Testis (tissue), 2 donors: ENCODE measurements at regions not wholly inside any gene's neighbourhood (a gene's known extent, or its start where the extent isn't known, plus 50 kb on each side); places are given as distances from the start of the nearest gene placed in this dataset.

Experiments
- POLR2A ChIP-seq: fragments of 450-650 bp; IDR thresholded peaks from one replicate; pipeline ENCODE4 v1.6.1; 2017; ENCODE audit warnings: antibody characterized with exemption, mild to moderate bottlenecking, moderate library complexity
- TF ChIP-seq, protein P1 (sequence below), 3 experiments: fragments of 450-650 bp in 2 of 3; fragments of 200-600 bp in 1 of 3; sonication (generic) in 1 of 3; IDR thresholded peaks; one replicate each; pipeline ENCODE4 v1.5.1; 2016 to 2019; ENCODE audit warnings: antibody characterized with exemption in 3 of 3, mild to moderate bottlenecking in 2 of 3, moderate library complexity in 1 of 3

DNA sequence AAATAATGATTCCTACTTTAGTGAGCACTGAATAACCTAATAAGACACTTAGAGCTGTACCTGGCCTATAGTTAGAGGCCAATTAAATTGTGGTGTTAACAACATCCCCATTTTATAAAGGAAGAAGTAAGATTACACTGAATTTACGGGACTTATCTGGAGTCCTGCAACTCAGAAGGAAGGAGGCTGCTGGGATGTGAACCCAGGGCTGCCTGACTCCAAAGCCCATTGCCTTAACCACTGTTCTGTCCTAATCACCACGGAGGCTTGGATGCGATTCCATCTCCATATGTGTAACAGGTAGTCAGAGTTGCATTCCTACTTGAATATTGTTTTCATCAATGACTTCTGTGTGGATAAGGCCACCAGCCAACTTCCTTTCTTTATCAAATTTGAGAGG, 168.9 kb downstream of the SOCS6 start:
- TF ChIP-seq, protein P1, sequence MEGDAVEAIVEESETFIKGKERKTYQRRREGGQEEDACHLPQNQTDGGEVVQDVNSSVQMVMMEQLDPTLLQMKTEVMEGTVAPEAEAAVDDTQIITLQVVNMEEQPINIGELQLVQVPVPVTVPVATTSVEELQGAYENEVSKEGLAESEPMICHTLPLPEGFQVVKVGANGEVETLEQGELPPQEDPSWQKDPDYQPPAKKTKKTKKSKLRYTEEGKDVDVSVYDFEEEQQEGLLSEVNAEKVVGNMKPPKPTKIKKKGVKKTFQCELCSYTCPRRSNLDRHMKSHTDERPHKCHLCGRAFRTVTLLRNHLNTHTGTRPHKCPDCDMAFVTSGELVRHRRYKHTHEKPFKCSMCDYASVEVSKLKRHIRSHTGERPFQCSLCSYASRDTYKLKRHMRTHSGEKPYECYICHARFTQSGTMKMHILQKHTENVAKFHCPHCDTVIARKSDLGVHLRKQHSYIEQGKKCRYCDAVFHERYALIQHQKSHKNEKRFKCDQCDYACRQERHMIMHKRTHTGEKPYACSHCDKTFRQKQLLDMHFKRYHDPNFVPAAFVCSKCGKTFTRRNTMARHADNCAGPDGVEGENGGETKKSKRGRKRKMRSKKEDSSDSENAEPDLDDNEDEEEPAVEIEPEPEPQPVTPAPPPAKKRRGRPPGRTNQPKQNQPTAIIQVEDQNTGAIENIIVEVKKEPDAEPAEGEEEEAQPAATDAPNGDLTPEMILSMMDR (IDR thresholded peaks at IDR 0.05): no peak
- TF ChIP-seq POLR2A: no peak
